SHP77 treated with DMSO at 0.1 percent for 48 hours (cell line): ENCODE measurements at regions not wholly inside any gene's neighbourhood (a gene's known extent, or its start where the extent isn't known, plus 50 kb on each side); places are given as distances from the start of the nearest gene placed in this dataset.
"Not testable (repeated sequence)": the region's sequence is repeated elsewhere in the genome, so short reads cannot be mapped to it uniquely, and the experiment has no call there.

ENCODE experiments used
- DNase-seq: peaks from one replicate; lab custom pipeline; 2025; lab: John Stamatoyannopoulos, UW

DNA sequence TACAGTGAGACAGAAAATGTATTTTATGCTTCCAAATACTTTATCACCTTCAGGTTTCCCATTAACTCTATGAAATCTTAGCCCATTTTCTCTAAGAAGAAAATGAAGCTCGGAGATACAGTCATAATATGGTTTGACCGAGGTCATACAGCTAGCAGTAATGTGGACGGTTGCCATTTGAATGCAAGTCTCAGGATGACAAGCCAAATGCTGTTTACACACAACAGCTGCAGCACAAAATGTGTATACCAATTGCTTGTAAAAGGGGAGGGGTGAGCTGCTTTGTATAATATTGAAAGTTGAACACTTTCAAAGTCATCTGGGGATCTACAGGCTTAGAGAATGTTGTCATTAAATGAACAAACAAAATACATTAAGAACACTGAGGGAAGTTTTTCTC lies 93.8 kb upstream of the FSIP2 start:
- no peak for DNase-seq

DNA sequence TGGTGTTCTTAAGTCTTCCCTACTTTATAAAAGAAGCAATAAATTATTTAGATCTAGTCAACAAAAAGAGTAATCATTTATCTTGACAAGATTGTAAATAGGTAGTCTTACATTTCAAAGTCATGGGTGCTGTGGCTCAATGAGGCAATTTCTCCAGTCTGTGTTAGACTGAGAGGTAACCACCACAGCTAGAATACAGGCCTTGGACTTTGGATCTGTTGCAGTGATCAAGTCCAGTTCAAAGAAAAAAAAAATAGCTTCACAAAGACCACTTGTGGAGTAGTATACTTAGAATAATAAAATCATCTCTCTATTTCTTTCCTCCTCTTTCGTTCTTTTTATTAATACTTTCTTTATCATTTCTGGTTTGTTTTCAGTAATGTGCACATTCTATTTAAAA lies 93.1 kb upstream of the FSIP2 start:
- DNase-seq = no peak

DNA sequence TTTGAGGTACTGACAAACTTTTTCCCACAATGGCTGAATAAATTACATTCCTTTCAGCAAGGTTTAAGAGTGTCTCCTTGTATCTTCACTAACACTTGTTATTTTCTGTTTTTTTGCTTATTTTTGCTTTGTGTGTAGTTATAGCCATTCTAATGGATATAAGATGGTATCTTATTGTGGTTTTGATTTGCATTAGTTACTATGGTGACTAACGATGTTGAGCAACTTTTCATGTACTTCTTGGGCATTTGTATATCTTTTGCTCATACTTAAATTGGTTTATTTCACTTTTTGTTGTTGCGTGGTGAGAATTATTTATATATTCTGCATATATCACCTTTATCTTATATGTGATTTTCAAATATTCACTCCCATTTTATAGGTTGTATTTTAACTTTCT lies 79.9 kb upstream of the FSIP2 start:
- DNase-seq = no peak

DNA sequence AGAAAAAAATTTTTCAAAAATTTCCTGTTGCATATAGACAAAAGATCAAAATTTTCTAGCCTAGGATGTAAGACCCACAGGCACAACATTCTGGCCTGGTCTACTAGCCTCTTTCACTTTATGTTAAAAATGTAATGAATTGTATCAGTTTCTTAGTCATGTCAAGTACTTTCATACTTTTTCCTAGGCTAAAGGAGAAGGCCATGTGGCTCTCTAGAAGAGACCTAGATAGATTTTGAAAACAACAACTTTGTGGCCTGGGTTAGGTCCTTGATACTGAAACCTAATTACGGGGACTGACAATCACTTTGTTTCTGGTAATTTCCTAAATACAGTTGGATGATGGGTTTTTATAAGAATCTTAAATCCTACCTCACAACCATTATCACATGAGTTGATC lies 74.8 kb upstream of the FSIP2 start:
- DNase-seq = no peak

DNA sequence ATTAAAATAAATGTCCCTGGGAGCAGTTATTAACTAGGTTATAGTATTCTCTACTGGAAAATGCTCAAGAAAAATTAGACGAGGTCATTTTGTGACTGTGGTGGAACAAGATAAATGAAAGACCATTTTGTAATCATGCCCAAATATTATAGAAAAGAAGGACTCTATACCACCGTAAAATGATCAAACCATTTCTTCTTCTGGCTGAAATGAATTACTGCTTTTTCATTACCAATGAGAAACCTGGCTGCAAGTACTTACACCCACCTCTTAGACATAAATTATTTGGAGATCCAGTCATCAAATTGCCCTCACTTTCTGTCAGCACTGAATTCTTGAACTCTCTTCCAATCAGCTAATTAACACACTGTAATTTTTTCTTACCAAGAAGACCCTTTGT lies 74.2 kb upstream of the FSIP2 start:
- no peak for DNase-seq

DNA sequence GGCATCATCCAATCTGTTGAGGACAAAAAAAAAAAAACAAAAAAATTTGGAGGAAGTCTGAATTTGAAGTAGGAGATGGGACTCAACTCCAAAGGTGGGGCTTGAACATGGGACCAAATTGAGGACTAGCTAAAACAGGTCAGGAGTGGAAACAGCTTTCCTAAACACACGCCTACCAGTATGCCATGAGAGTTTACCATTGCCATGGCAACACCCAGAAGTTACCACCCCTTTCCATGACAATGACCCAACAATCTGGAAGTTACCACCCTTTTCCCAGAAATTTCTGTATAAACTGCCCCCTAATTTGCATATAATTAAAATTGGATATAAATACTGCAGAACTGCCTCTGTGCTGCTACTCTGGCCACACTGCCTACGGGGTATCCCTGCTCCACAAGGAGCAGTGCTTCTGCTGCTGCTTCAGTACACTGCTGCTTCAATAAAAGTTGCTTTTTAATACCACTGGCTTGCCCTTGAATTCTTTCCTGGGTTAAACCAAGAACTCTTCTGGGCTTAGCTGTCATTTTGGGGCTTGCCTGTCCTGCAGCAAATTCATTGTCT lies 73.3 kb upstream of the FSIP2 start:
- no peak for DNase-seq

DNA sequence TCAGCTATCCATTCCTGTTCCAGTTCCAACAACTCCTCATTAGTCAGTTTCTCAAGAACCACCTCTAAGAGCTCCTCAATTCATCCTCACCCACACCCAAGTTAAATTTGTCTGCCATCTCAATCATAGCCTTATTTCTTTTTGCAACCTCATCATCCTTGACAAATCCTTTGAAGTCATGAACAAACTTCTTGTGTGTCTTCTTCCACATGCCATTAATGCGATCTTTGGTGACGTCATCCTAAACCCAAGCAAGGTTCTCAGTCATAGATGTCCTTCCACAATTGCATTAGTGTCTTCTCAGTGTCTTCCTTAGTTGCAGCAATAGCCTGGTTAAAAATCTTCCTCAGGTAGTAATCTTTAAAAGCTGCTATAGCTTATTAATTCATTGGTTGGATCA lies 71.2 kb upstream of the FSIP2 start:
- no peak for DNase-seq

DNA sequence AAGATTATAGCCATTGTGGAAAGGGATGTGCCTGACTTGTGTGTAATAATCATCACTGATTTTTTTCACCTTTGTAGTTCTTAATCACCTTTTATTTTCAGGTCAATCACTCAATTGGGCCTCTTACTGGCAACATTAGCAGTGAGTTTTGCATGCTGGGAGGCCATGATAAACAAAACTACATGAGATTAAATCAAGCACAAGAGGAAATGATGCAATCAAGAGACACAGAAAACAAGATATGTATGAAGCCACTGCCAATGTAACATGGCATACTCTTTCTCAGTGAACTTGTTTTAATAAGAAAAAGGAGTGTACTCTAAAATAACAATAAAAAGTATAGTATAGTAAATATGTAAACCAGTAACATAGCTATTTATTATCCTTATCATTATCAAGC lies 69.9 kb upstream of the FSIP2 start:
- DNase-seq = no peak

DNA sequence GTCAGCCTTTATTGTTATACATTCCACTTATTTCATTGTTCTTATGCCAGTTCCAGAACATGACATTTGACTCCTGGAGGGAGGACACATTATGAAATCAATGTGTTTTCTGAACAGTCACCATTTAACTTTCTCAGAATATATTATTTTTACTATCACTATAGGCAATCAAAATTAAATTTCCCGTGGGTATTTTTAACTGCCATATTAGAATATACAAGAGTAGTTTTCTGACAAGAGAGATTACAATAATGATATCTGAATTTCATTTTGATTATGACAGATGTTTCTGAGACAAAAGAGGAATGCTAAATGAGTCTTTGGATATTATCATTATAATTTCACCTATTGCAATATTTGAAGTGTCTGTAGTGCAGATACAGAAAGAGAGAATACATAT lies 64.4 kb upstream of the FSIP2 start:
- DNase-seq = no peak

DNA sequence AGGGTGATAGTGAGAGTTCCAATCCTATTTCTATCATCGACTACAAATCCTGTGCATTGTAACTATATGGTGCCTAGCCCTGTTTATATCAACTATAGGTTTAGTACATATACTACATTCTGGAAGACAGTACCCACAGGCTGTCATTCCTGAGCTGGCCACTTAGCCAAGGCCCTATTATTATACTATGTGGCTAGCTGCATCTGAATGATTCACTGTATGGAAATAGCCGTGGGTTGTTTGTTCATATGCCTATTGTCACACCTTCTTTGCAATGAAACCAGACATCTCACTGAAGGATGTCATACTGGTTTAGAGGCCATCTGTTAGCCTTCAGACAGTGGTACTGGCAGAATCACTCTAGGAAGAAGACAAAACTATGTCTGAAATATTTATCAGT lies 62.3 kb upstream of the FSIP2 start:
- DNase-seq = no peak

DNA sequence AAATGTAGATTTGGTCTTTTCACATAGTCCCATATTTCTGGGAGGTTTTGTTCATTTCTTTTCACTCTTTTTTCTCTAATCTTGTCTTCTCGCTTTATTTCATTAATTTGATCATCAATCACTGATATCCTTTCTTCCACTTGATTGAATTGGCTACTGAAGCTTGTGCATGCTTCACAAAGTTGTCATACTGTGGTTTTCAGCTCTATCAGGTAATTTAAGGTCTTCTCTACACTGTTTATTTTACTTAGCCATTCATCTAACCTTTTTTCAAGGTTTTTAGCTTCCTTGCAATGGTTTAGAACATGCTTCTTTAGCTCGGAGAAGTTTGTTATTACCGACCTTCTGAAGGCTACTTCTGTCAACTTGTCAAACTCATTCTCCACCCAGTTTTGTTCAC lies 51.6 kb upstream of the FSIP2 start:
- not testable (repeated sequence) for DNase-seq

DNA sequence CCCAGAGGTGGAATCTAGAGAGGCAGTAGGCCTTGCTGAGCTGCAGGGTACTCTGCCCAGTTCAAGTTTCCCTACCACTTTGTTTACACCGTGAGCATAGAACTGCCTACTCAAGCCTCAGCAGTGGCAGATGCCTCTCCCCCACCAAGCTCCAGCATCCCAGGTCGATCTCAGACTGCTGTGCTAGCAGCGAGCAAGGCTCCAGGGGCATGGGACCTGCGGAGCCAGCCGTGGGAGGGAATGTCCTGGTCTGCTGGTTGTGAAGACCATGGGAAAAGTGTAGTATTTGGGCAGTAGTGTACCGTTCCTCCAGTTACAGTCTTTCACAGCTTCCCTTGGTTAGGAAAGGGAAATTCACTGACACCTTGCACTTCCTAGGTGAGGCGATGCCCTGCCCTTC lies 50.6 kb upstream of the FSIP2 start:
- DNase-seq = no peak
